ENCODE measurements at regions not wholly inside any gene's neighbourhood (a gene's known extent, or its start where the extent isn't known, plus 50 kb on each side); places are given as distances from the start of the nearest gene placed in this dataset.
"Not testable (repeated sequence)": the region's sequence is repeated elsewhere in the genome, so short reads cannot be mapped to it uniquely, and the experiment has no call there.

GRCh38 chrX:11836284-11836683 lies 78.2 kb downstream of the MSL3 start:
- DNase-seq: no peak

- no peak for DNase-seq
Observed at GRCh38 chrX:11837437-11837836, 79.4 kb downstream of the MSL3 start.

- DNase-seq: no peak
Observed at GRCh38 chrX:11864171-11864570, 106.1 kb downstream of the MSL3 start.

- DNase-seq: no peak
Observed at GRCh38 chrX:11867610-11868345, 109.7 kb downstream of the MSL3 start.

- DNase-seq: no peak
Observed at GRCh38 chrX:11870789-11871188, 112.8 kb downstream of the MSL3 start.

- DNase-seq: no peak
Observed at GRCh38 chrX:11881485-11882170, 123.6 kb downstream of the MSL3 start.

- DNase-seq: no peak
Observed at GRCh38 chrX:11886745-11887144, 128.7 kb downstream of the MSL3 start.

- DNase-seq: no peak
Observed at GRCh38 chrX:11887175-11887574, 129.1 kb downstream of the MSL3 start.

GRCh38 chrX:11888421-11888820 lies 130.4 kb downstream of the MSL3 start:
- DNase-seq: no peak

GRCh38 chrX:11889791-11890190 lies 131.8 kb downstream of the MSL3 start:
- DNase-seq: no peak

- peak; percentile 17 to 24 for DNase-seq
Observed at GRCh38 chrX:11890836-11891514, 132.9 kb downstream of the MSL3 start.

- DNase-seq: no peak
Observed at GRCh38 chrX:11893933-11894710, 136.1 kb downstream of the MSL3 start.

GRCh38 chrX:11899091-11899490 lies 141.1 kb downstream of the MSL3 start:
- no peak for DNase-seq

GRCh38 chrX:11905933-11906332 lies 147.9 kb downstream of the MSL3 start:
- DNase-seq: not testable (repeated sequence)

GRCh38 chrX:11908371-11908770 lies 150.3 kb downstream of the MSL3 start:
- no peak for DNase-seq

- DNase-seq: no peak
Observed at GRCh38 chrX:11913001-11913400, 155.0 kb downstream of the MSL3 start.

GRCh38 chrX:11929476-11929875 lies 171.4 kb downstream of the MSL3 start:
- no peak for DNase-seq

GRCh38 chrX:11932423-11932822 lies 174.4 kb downstream of the MSL3 start:
- DNase-seq: no peak

GRCh38 chrX:11934089-11934488 lies 176.1 kb downstream of the MSL3 start:
- DNase-seq: no peak

- DNase-seq: no peak
Observed at GRCh38 chrX:11941571-11941970, 183.5 kb downstream of the MSL3 start.

GRCh38 chrX:11944501-11944900 lies 186.5 kb downstream of the MSL3 start:
- DNase-seq: peak in 1 of 2 donors; percentile 21

- no peak for DNase-seq
Observed at GRCh38 chrX:11949291-11949690, 189.0 kb upstream of the FRMPD4 start.

GRCh38 chrX:11952176-11952720 lies 186.0 kb upstream of the FRMPD4 start:
- no peak for DNase-seq
